DOHH2 (cell line): ENCODE measurements at regions not wholly inside any gene's neighbourhood (a gene's known extent, or its start where the extent isn't known, plus 50 kb on each side); places are given as distances from the start of the nearest gene placed in this dataset.

Experiments
- CTCF ChIP-seq: fragments of 200-600 bp; sonication (generic); IDR thresholded peaks from one replicate; pipeline ENCODE4 v1.5.1; 2014; ENCODE audit warnings: antibody characterized with exemption, mild to moderate bottlenecking, low read depth, low read length; ENCODE audit not compliant: poor library complexity, severe bottlenecking
- EZH2phosphoT487 ChIP-seq: fragments of 200-600 bp; sonication (generic); IDR thresholded peaks from 2 replicates; pipeline ENCODE4 v1.6.1; 2017; ENCODE audit warnings: borderline replicate concordance, mild to moderate bottlenecking, antibody characterized with exemption, low read length, moderate library complexity, mixed read lengths

- TF ChIP-seq CTCF: no peak
- no peak for TF ChIP-seq EZH2phosphoT487
Measured at GRCh38 chr14:99117671-99118045, 154.3 kb downstream of the BCL11B start.
